Gastroesophageal sphincter (tissue), 4 donors: ENCODE measurements at regions not wholly inside any gene's neighbourhood (a gene's known extent, or its start where the extent isn't known, plus 50 kb on each side); places are given as distances from the start of the nearest gene placed in this dataset.

Source experiments
- ATAC-seq: fragments of 150-250 bp; one replicate; pipeline ENCODE4 v1.9.1; 2016; ENCODE audit warnings: mild to moderate bottlenecking, moderate library complexity
- H3K27ac ChIP-seq, 4 donors: fragments of 200-600 bp; sonication (generic) in 3 of 4; 1 replicate in 3 of 4; 2 replicates in 1 of 4; pipeline ENCODE4 v1.5.1; 2016 to 2019
- H3K27me3 ChIP-seq: fragments of 200-600 bp; sonication (generic); one replicate; pipeline ENCODE4 v1.5.1; 2019
- H3K36me3 ChIP-seq, 2 donors: fragments of 200-600 bp; sonication (generic); one replicate each; pipeline ENCODE4 v1.5.1; 2019; ENCODE audit warnings: control low read depth in 1 of 2
- H3K4me1 ChIP-seq, 3 donors: fragments of 200-600 bp; sonication (generic); 1 replicate in 2 of 3; 2 replicates in 1 of 3; pipeline ENCODE4 v1.5.1; 2016 to 2019; ENCODE audit warnings: control low read depth in 2 of 3
- H3K4me3 ChIP-seq, 2 donors: fragments of 200-600 bp; sonication (generic); one replicate each; pipeline ENCODE4 v1.5.1; 2019; ENCODE audit warnings: mild to moderate bottlenecking in 1 of 2, moderate library complexity in 1 of 2
- H3K9me3 ChIP-seq, 3 donors: fragments of 200-600 bp; sonication (generic); one replicate each; pipeline ENCODE4 v1.5.1; 2017 to 2019; ENCODE audit warnings: control low read depth in 2 of 3
- CTCF ChIP-seq, 4 experiments: fragments of 200-600 bp in 2 of 4; fragments of 450-650 bp in 2 of 4; sonication (generic) in 1 of 4; IDR thresholded peaks; one replicate each; pipeline ENCODE4 v1.5.1; 2017 to 2019; ENCODE audit warnings: antibody characterized with exemption in 4 of 4, mild to moderate bottlenecking in 2 of 4, moderate library complexity in 2 of 4
- EP300 ChIP-seq: sonication (generic); formaldehyde crosslinking; IDR thresholded peaks from one replicate; pipeline ENCODE4 v1.6.1; 2017; ENCODE audit warnings: antibody characterized with exemption, mild to moderate bottlenecking
- POLR2A ChIP-seq, 2 donors: fragments of 450-650 bp; IDR thresholded peaks; one replicate each; pipeline ENCODE4 v1.6.1; 2017; ENCODE audit warnings: antibody characterized with exemption in 2 of 2, mild to moderate bottlenecking in 2 of 2, moderate library complexity in 1 of 2
- POLR2AphosphoS5 ChIP-seq: sonication (generic); formaldehyde crosslinking; IDR thresholded peaks from one replicate; pipeline ENCODE4 v1.6.1; 2017; ENCODE audit warnings: antibody characterized with exemption
- WGBS, 2 donors: methylation state at CpG; one replicate each; pipeline ENCODE4 v1.1.5; 2018; ENCODE audit warnings: low coverage in 1 of 2; 5-methylcytosine and 5-hydroxymethylcytosine counted together

GRCh38 chr10:4546931-4547330 lies 279.1 kb upstream of the AKR1E2 start:
- ATAC-seq: no peak
- H3K4me3 ChIP-seq: no peak overlapping the region
- no peak for TF ChIP-seq POLR2AphosphoS5
- no peak for TF ChIP-seq EP300
- no peak for TF ChIP-seq CTCF (IDR thresholded peaks at IDR 0.05)
- TF ChIP-seq POLR2A (IDR thresholded peaks at IDR 0.05): no peak
- no peaks in the 10 kb centered on the region for H3K27me3 ChIP-seq
- H3K9me3 ChIP-seq: no peaks in the 10 kb centered on the region
- H3K4me1 ChIP-seq: no peaks in the 10 kb centered on the region
- H3K36me3 ChIP-seq: no peaks in the 10 kb centered on the region
- H3K27ac ChIP-seq: no peak overlapping the region
- 92% methylated on average over 1 of the region's 1 CpG for WGBS, 2 donors

GRCh38 chr10:4546500-4546899 lies 279.5 kb upstream of the AKR1E2 start:
- no peak for ATAC-seq
- no peaks in the 10 kb centered on the region for H3K27me3 ChIP-seq
- peaks cover 0 to 1% (median 0%) of the 10 kb centered on the region in 3 donors for H3K9me3 ChIP-seq
- no peaks in the 10 kb centered on the region for H3K36me3 ChIP-seq
- 92 to 98% methylated on average over 7 of the region's 7 CpGs for WGBS, 2 donors
- no peak overlapping the region for H3K27ac ChIP-seq
- H3K4me1 ChIP-seq: no peaks in the 10 kb centered on the region
- no peak for TF ChIP-seq POLR2A (IDR thresholded peaks at IDR 0.05)
- no peak for TF ChIP-seq EP300
- no peak for TF ChIP-seq POLR2AphosphoS5
- no peak for TF ChIP-seq CTCF (IDR thresholded peaks at IDR 0.05)
- no peak overlapping the region for H3K4me3 ChIP-seq

GRCh38 chr10:4545062-4545461 lies 280.9 kb upstream of the AKR1E2 start:
- Histone ChIP-seq H3K27ac (no peak overlapping the region), H3K4me3 (no peak overlapping the region), H3K4me1 (no peaks in the 10 kb centered on the region), H3K36me3 (no peaks in the 10 kb centered on the region), H3K27me3 (no peaks in the 10 kb centered on the region), H3K9me3 (peaks cover 0 to 14% (median 0%) of the 10 kb centered on the region in 3 donors)
- no peak for ATAC-seq
- TF ChIP-seq POLR2A (IDR thresholded peaks at IDR 0.05) (no peak), EP300 (no peak), CTCF (IDR thresholded peaks at IDR 0.05) (no peak), POLR2AphosphoS5 (no peak)
- WGBS, 2 donors: 61 to 71% methylated on average over 7 of the region's 7 CpGs

- Histone ChIP-seq H3K27me3 (no peaks in the 10 kb centered on the region), H3K36me3 (no peaks in the 10 kb centered on the region), H3K27ac (no peak overlapping the region), H3K9me3 (peaks cover 0 to 14% (median 0%) of the 10 kb centered on the region in 3 donors), H3K4me1 (no peaks in the 10 kb centered on the region), H3K4me3 (no peak overlapping the region)
- 11 to 34% methylated on average over 7 of the region's 7 CpGs for WGBS, 2 donors
- no peak for ATAC-seq
- no peak for TF ChIP-seq CTCF (IDR thresholded peaks at IDR 0.05)
These were observed 282.0 kb upstream of the AKR1E2 start for GRCh38 chr10:4543938-4544533.

- peaks cover 0 to 24% (median 0%) of the 10 kb centered on the region in 3 donors for H3K9me3 ChIP-seq
- no peak overlapping the region for H3K27ac ChIP-seq
- no peaks in the 10 kb centered on the region for H3K36me3 ChIP-seq
- no peak overlapping the region for H3K4me3 ChIP-seq
- no peaks in the 10 kb centered on the region for H3K4me1 ChIP-seq
- H3K27me3 ChIP-seq: no peaks in the 10 kb centered on the region
- TF ChIP-seq CTCF (IDR thresholded peaks at IDR 0.05) (no peak), EP300 (no peak), POLR2A (IDR thresholded peaks at IDR 0.05) (no peak), POLR2AphosphoS5 (no peak)
- ATAC-seq: peak; percentile 53
These were observed 284.7 kb upstream of the AKR1E2 start for GRCh38 chr10:4541292-4541691.
